GM18951 (cell line): ENCODE measurements at regions not wholly inside any gene's neighbourhood (a gene's known extent, or its start where the extent isn't known, plus 50 kb on each side); places are given as distances from the start of the nearest gene placed in this dataset.
"Not testable (repeated sequence)": the region's sequence is repeated elsewhere in the genome, so short reads cannot be mapped to it uniquely, and the experiment has no call there.

Experiments
- POLR2A ChIP-seq: IDR thresholded peaks from 4 replicates; pipeline ENCODE4 v1.6.1; 2011; ENCODE audit warnings: mild to moderate bottlenecking; ENCODE audit not compliant: insufficient read length, insufficient read depth; ENCODE audit errors: extremely low read depth
- in situ Hi-C: fragments of 300-500 bp; cut with MboI; formaldehyde crosslinking; loops from one replicate; pipeline ENCODE4 v1.12.0; 2022; ENCODE audit warnings: low sequenced_read_pairs, mixed read lengths, inconsistent platforms; ENCODE audit not compliant: unreplicated experiment

GRCh38 chr21:20445971-20446370, 552.2 kb upstream of the NCAM2 start:
- no peak for TF ChIP-seq POLR2A
- in situ Hi-C loops, result no loop called here

GRCh38 chr21:20451046-20451445, 547.2 kb upstream of the NCAM2 start:
- in situ Hi-C loops, result no loop called here
- no peak for TF ChIP-seq POLR2A

- no peak for TF ChIP-seq POLR2A
- in situ Hi-C loops, result no loop called here
Measured at GRCh38 chr21:20452935-20453334, 545.3 kb upstream of the NCAM2 start.

GRCh38 chr21:20459838-20460237, 538.4 kb upstream of the NCAM2 start:
- in situ Hi-C loops, result no loop called here
- no peak for TF ChIP-seq POLR2A

- in situ Hi-C loops, result no loop called here
- no peak for TF ChIP-seq POLR2A
Measured at GRCh38 chr21:20463362-20463761, 534.8 kb upstream of the NCAM2 start.

- in situ Hi-C loops, result no loop called here
- no peak for TF ChIP-seq POLR2A
Measured at GRCh38 chr21:20469361-20469760, 528.8 kb upstream of the NCAM2 start.

- TF ChIP-seq POLR2A, result no peak
- in situ Hi-C loops, result no loop called here
Measured at GRCh38 chr21:20486303-20486702, 511.9 kb upstream of the NCAM2 start.

GRCh38 chr21:20502915-20503314, 495.3 kb upstream of the NCAM2 start:
- in situ Hi-C loops, result not testable (repeated sequence)

GRCh38 chr21:20507783-20508182, 490.4 kb upstream of the NCAM2 start:
- in situ Hi-C loops, result no loop called here
- no peak for TF ChIP-seq POLR2A

GRCh38 chr21:20511216-20511880, 486.9 kb upstream of the NCAM2 start:
- no peak for TF ChIP-seq POLR2A
- in situ Hi-C loops, result no loop called here

GRCh38 chr21:20515446-20515845, 482.8 kb upstream of the NCAM2 start:
- TF ChIP-seq POLR2A, result no peak
- in situ Hi-C loops, result no loop called here

GRCh38 chr21:20519076-20519475, 479.1 kb upstream of the NCAM2 start:
- TF ChIP-seq POLR2A, result no peak
- in situ Hi-C loops, result no loop called here

- in situ Hi-C loops, result no loop called here
- TF ChIP-seq POLR2A, result no peak
Measured at GRCh38 chr21:20522611-20523010, 475.6 kb upstream of the NCAM2 start.

GRCh38 chr21:20523191-20523590, 475.0 kb upstream of the NCAM2 start:
- no peak for TF ChIP-seq POLR2A
- in situ Hi-C loops, result no loop called here
